ENCODE measurements at regions not wholly inside any gene's neighbourhood (a gene's known extent, or its start where the extent isn't known, plus 50 kb on each side); places are given as distances from the start of the nearest gene placed in this dataset.
"Not testable (repeated sequence)": the region's sequence is repeated elsewhere in the genome, so short reads cannot be mapped to it uniquely, and the experiment has no call there.

- Histone ChIP-seq H3K9me3 (no peaks in the 10 kb centered on the region), H3K27ac (no peak overlapping the region), H3K27me3 (no peaks in the 10 kb centered on the region), H3K4me3 (no peak overlapping the region), H3K4me1 (no peaks in the 10 kb centered on the region), H3K36me3 (ENCODE audit: low read depth, missing control alignments) (no peaks in the 10 kb centered on the region)
- no peak for DNase-seq
- intact Hi-C loops (cut with DNase I; ENCODE audit: low total_unique reads), result no loop called here
- 46 to 48% methylated on average over 2 of the region's 2 CpGs for WGBS, 2 donors
- TF ChIP-seq POLR2A (IDR thresholded peaks at IDR 0.05) (no peak), CTCF (IDR thresholded peaks at IDR 0.05) (no peak)
Observed at GRCh38 chr1:172851856-172852255, 193.0 kb downstream of the FASLG start.

GRCh38 chr1:172855983-172856382 lies 194.8 kb downstream of the TNFSF18 start:
- intact Hi-C loops (cut with DNase I; ENCODE audit: low total_unique reads), result not testable (repeated sequence)

GRCh38 chr1:172863031-172863430 lies 187.7 kb downstream of the TNFSF18 start:
- no peak overlapping the region for H3K27ac ChIP-seq
- intact Hi-C loops (cut with DNase I; ENCODE audit: low total_unique reads), result no loop called here
- no peaks in the 10 kb centered on the region for H3K9me3 ChIP-seq
- H3K27me3 ChIP-seq, result no peaks in the 10 kb centered on the region
- no peak for DNase-seq
- no peaks in the 10 kb centered on the region for H3K36me3 ChIP-seq (ENCODE audit: low read depth, missing control alignments)
- WGBS, 2 donors, result 94 to 99% methylated on average over 2 of the region's 2 CpGs
- no peaks in the 10 kb centered on the region for H3K4me1 ChIP-seq
- no peak overlapping the region for H3K4me3 ChIP-seq
- TF ChIP-seq CTCF (IDR thresholded peaks at IDR 0.05) (no peak), POLR2A (IDR thresholded peaks at IDR 0.05) (no peak)

More at GRCh38 chr1:172855983-172856382, 194.8 kb downstream of the TNFSF18 start:
- DNase-seq; H3K4me1 ChIP-seq; H3K27ac ChIP-seq; H3K9me3 ChIP-seq; H3K4me3 ChIP-seq; H3K27me3 ChIP-seq; H3K36me3 ChIP-seq (ENCODE audit: low read depth, missing control alignments): not testable (repeated sequence)
- 66 to 79% methylated on average over 8 to 9 of the region's 9 CpGs for WGBS, 2 donors

- TF ChIP-seq POLR2A (IDR thresholded peaks at IDR 0.05) (no peak), CTCF (IDR thresholded peaks at IDR 0.05) (no peak)
- Histone ChIP-seq H3K4me1 (no peaks in the 10 kb centered on the region), H3K27ac (no peak overlapping the region), H3K36me3 (ENCODE audit: low read depth, missing control alignments) (no peaks in the 10 kb centered on the region), H3K9me3 (no peaks in the 10 kb centered on the region), H3K27me3 (no peaks in the 10 kb centered on the region), H3K4me3 (no peak overlapping the region)
- DNase-seq, result no peak
- WGBS, 2 donors, result 86 to 87% methylated on average over 2 of the region's 2 CpGs
- intact Hi-C loops (cut with DNase I; ENCODE audit: low total_unique reads), result no loop called here
Observed at GRCh38 chr1:172867216-172867818, 183.4 kb downstream of the TNFSF18 start.

- H3K27me3 ChIP-seq, result no peaks in the 10 kb centered on the region
- intact Hi-C loops (cut with DNase I; ENCODE audit: low total_unique reads), result no loop called here
- no peak overlapping the region for H3K4me3 ChIP-seq
- no peaks in the 10 kb centered on the region for H3K9me3 ChIP-seq
- no peak for DNase-seq
- no peak for TF ChIP-seq POLR2A (IDR thresholded peaks at IDR 0.05)
- TF ChIP-seq CTCF (IDR thresholded peaks at IDR 0.05), result no peak
- no peak overlapping the region for H3K27ac ChIP-seq
- H3K4me1 ChIP-seq, result no peaks in the 10 kb centered on the region
- no peaks in the 10 kb centered on the region for H3K36me3 ChIP-seq (ENCODE audit: low read depth, missing control alignments)
Observed at GRCh38 chr1:172870901-172871606, 179.7 kb downstream of the TNFSF18 start.
